ENCODE measurements at regions not wholly inside any gene's neighbourhood (a gene's known extent, or its start where the extent isn't known, plus 50 kb on each side); places are given as distances from the start of the nearest gene placed in this dataset.

GRCh38 chr3:80261082-80261481 lies 493.3 kb upstream of the ROBO1 start:
- Histone ChIP-seq H3K4me1 (no peaks in the 10 kb centered on the region), H3K27ac (no peak overlapping the region), H3K27me3 (no peaks in the 10 kb centered on the region), H3K36me3 (ENCODE audit: low read depth, missing control alignments) (no peaks in the 10 kb centered on the region), H3K9me3 (no peaks in the 10 kb centered on the region), H3K4me3 (no peak overlapping the region)
- no peak for DNase-seq
- intact Hi-C loops (cut with DNase I; ENCODE audit: low total_unique reads): no loop called here
- TF ChIP-seq POLR2A (IDR thresholded peaks at IDR 0.05): no peak
- TF ChIP-seq, protein P1, sequence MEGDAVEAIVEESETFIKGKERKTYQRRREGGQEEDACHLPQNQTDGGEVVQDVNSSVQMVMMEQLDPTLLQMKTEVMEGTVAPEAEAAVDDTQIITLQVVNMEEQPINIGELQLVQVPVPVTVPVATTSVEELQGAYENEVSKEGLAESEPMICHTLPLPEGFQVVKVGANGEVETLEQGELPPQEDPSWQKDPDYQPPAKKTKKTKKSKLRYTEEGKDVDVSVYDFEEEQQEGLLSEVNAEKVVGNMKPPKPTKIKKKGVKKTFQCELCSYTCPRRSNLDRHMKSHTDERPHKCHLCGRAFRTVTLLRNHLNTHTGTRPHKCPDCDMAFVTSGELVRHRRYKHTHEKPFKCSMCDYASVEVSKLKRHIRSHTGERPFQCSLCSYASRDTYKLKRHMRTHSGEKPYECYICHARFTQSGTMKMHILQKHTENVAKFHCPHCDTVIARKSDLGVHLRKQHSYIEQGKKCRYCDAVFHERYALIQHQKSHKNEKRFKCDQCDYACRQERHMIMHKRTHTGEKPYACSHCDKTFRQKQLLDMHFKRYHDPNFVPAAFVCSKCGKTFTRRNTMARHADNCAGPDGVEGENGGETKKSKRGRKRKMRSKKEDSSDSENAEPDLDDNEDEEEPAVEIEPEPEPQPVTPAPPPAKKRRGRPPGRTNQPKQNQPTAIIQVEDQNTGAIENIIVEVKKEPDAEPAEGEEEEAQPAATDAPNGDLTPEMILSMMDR (IDR thresholded peaks at IDR 0.05): no peak

DNA sequence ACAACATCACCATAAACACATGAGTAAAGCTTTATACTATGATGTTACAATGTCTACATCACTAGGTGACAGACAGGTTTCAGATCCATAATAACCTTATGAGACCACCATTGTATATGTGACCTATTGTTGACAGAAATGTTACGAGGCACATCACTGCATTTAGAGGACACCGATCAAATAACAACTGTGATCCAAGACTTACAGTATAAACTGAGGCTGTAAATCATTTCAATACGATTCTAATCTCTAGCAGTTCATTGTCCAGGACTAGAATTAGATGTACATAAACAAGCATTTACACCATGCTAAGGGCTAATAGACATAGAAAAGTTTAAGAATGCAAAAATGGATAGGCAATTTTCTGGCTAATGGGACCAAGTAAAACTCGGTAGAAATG lies 491.9 kb upstream of the ROBO1 start:
- H3K4me1 ChIP-seq: no peaks in the 10 kb centered on the region
- no peak overlapping the region for H3K4me3 ChIP-seq
- 82 to 87% methylated on average over 4 of the region's 4 CpGs for WGBS, 2 donors
- H3K36me3 ChIP-seq (ENCODE audit: low read depth, missing control alignments): no peaks in the 10 kb centered on the region
- no peaks in the 10 kb centered on the region for H3K27me3 ChIP-seq
- H3K9me3 ChIP-seq: no peaks in the 10 kb centered on the region
- TF ChIP-seq, protein P1 (IDR thresholded peaks at IDR 0.05): no peak
- no peak for TF ChIP-seq POLR2A (IDR thresholded peaks at IDR 0.05)
- DNase-seq: no peak
- H3K27ac ChIP-seq: no peak overlapping the region
- intact Hi-C loops (cut with DNase I; ENCODE audit: low total_unique reads): no loop called here

DNA sequence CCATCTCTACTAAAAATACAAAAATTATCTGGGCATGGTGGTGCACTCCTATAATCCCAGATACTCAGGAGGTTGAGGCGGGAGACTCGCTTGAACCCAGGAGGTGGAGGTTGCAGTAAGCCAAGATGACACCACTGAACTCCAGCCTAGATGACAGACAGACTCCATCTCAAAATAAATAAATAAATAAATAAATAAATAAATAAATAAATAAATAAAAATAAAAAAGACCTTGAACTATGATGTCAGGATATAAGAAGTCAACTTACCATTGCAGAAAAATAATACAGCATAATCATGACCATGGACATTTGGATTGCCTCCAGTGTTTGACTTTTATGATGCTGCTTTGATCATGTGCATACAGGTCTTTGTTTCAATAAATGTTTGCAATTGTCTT lies 484.3 kb upstream of the ROBO1 start:
- Histone ChIP-seq H3K9me3 (no peaks in the 10 kb centered on the region), H3K36me3 (ENCODE audit: low read depth, missing control alignments) (no peaks in the 10 kb centered on the region), H3K27ac (no peak overlapping the region), H3K4me3 (no peak overlapping the region), H3K27me3 (no peaks in the 10 kb centered on the region), H3K4me1 (no peaks in the 10 kb centered on the region)
- DNase-seq: no peak
- WGBS, 2 donors: 83 to 92% methylated on average over 2 of the region's 2 CpGs
- intact Hi-C loops (cut with DNase I; ENCODE audit: low total_unique reads): no loop called here
- TF ChIP-seq, protein P1 (IDR thresholded peaks at IDR 0.05): no peak
- TF ChIP-seq POLR2A (IDR thresholded peaks at IDR 0.05): no peak

DNA sequence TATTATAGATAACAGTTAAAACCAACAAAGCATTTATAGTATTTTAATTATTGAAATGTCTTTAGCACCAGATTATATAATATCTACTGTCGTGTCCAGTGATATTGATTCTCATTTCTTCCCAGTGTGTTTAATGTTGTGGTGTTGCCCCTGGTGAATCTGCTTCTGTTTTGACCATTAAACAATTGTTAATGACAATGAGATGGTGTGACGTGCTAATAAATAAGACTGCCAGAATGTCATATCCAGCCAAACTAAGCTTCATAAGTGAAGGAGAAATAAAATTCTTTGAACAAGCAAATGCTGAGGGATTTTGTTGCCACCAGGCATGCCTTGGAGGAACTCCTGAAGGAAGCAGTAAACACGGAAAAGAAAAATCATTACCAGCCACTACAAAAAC lies 480.0 kb upstream of the ROBO1 start:
- Histone ChIP-seq H3K9me3 (no peaks in the 10 kb centered on the region), H3K27ac (no peak overlapping the region), H3K27me3 (no peaks in the 10 kb centered on the region), H3K4me3 (no peak overlapping the region), H3K36me3 (ENCODE audit: low read depth, missing control alignments) (no peaks in the 10 kb centered on the region), H3K4me1 (no peaks in the 10 kb centered on the region)
- WGBS, 2 donors: 91 to 95% methylated on average over 3 of the region's 3 CpGs
- TF ChIP-seq, protein P1 (IDR thresholded peaks at IDR 0.05): no peak
- TF ChIP-seq POLR2A (IDR thresholded peaks at IDR 0.05): no peak
- intact Hi-C loops (cut with DNase I; ENCODE audit: low total_unique reads): no loop called here
- DNase-seq: no peak

- no peaks in the 10 kb centered on the region for H3K4me1 ChIP-seq
- 33 to 38% methylated on average over 6 of the region's 6 CpGs for WGBS, 2 donors
- H3K27ac ChIP-seq: peak overlapping the region in 1 of 2 donors; percentile 25
- H3K9me3 ChIP-seq: no peaks in the 10 kb centered on the region
- no peaks in the 10 kb centered on the region for H3K36me3 ChIP-seq (ENCODE audit: low read depth, missing control alignments)
- peak; percentile 75 for DNase-seq
- no peak overlapping the region for H3K4me3 ChIP-seq
- no peaks in the 10 kb centered on the region for H3K27me3 ChIP-seq
- no peak for TF ChIP-seq POLR2A (IDR thresholded peaks at IDR 0.05)
- TF ChIP-seq, protein P1 (IDR thresholded peaks at IDR 0.05): no peak
- intact Hi-C loops (cut with DNase I; ENCODE audit: low total_unique reads): no loop called here
These were observed 476.6 kb upstream of the ROBO1 start for GRCh38 chr3:80244390-80244789.

Measured in testis (tissue), 2 donors.